NCI-H1092 (cell line): ENCODE measurements at regions not wholly inside any gene's neighbourhood (a gene's known extent, or its start where the extent isn't known, plus 50 kb on each side); places are given as distances from the start of the nearest gene placed in this dataset.
"Not testable (repeated sequence)": the region's sequence is repeated elsewhere in the genome, so short reads cannot be mapped to it uniquely, and the experiment has no call there.

ENCODE experiments used
- DNase-seq: peaks from one replicate; lab custom pipeline; 2025; lab: John Stamatoyannopoulos, UW

GRCh38 chr5:167320019-167320418 lies 971.4 kb upstream of the WWC1 start:
- no peak for DNase-seq

- DNase-seq, result no peak
Measured at GRCh38 chr5:167332309-167332708, 959.1 kb upstream of the WWC1 start.

GRCh38 chr5:167336161-167336560 lies 955.3 kb upstream of the WWC1 start:
- no peak for DNase-seq

GRCh38 chr5:167339205-167339604 lies 952.2 kb upstream of the WWC1 start:
- no peak for DNase-seq

- no peak for DNase-seq
Measured at GRCh38 chr5:167346461-167346860, 945.0 kb upstream of the WWC1 start.

GRCh38 chr5:167348251-167348926 lies 943.1 kb upstream of the WWC1 start:
- no peak for DNase-seq

- no peak for DNase-seq
Measured at GRCh38 chr5:167348980-167349379, 942.5 kb upstream of the WWC1 start.

GRCh38 chr5:167351316-167351715 lies 940.1 kb upstream of the WWC1 start:
- DNase-seq, result no peak

GRCh38 chr5:167352801-167353200 lies 938.6 kb upstream of the WWC1 start:
- DNase-seq, result no peak

- no peak for DNase-seq
Measured at GRCh38 chr5:167355346-167355745, 936.1 kb upstream of the WWC1 start.

GRCh38 chr5:167356374-167356773 lies 935.1 kb upstream of the WWC1 start:
- no peak for DNase-seq

- DNase-seq, result no peak
Measured at GRCh38 chr5:167358868-167359492, 932.5 kb upstream of the WWC1 start.

- no peak for DNase-seq
Measured at GRCh38 chr5:167361795-167362194, 929.6 kb upstream of the WWC1 start.

GRCh38 chr5:167363065-167363464 lies 928.4 kb upstream of the WWC1 start:
- no peak for DNase-seq

GRCh38 chr5:167375125-167375524 lies 916.3 kb upstream of the WWC1 start:
- DNase-seq, result no peak

- no peak for DNase-seq
Measured at GRCh38 chr5:167378894-167379723, 912.3 kb upstream of the WWC1 start.

GRCh38 chr5:167381457-167381856 lies 910.0 kb upstream of the WWC1 start:
- no peak for DNase-seq

- DNase-seq, result no peak
Measured at GRCh38 chr5:167389537-167389936, 901.9 kb upstream of the WWC1 start.

- DNase-seq, result not testable (repeated sequence)
Measured at GRCh38 chr5:167391286-167391685, 900.2 kb upstream of the WWC1 start.

- no peak for DNase-seq
Measured at GRCh38 chr5:167392240-167392639, 899.2 kb upstream of the WWC1 start.

- no peak for DNase-seq
Measured at GRCh38 chr5:167393358-167393757, 898.1 kb upstream of the WWC1 start.

- no peak for DNase-seq
Measured at GRCh38 chr5:167402671-167403070, 888.8 kb upstream of the WWC1 start.

GRCh38 chr5:167406513-167406912 lies 884.9 kb upstream of the WWC1 start:
- no peak for DNase-seq
